GM19455 (cell line): ENCODE measurements at regions not wholly inside any gene's neighbourhood (a gene's known extent, or its start where the extent isn't known, plus 50 kb on each side); places are given as distances from the start of the nearest gene placed in this dataset.

Experiments used
- ATAC-seq: cut with Tn5 transposase; IDR thresholded peaks from one replicate; pipeline ENCODE4 v1.9.1; 2021; ENCODE audit not compliant: unreplicated experiment

DNA sequence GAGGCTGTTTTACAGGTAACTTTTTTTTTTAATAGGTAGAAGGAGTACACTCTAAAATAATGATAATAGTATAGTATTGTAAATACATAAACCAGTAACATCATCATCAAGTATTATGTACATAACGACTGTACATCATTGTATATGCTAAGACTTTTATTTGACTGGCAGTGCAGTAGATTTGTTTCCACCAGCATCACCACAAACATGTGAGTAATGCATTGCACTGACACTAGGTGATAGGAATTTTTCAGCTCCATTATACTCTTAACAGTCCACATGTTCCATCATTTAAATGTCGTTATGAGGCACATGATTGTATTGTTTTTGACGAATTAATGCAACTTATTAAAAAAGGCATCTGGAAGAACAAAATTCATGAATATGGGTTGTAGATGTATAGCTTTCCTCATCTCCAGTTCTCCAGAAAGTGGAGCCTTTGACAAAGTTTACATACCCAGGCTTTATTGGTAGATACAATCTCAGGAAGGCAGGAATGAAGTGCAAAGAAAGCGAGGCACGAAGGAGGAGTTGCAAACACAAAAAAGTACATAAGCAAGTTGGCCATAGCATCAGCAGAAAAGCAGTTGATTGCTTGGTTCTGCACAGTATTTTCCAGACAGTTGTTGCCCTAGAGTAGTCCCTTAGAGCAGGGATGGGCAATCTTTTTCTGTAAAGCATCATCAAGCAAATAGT lies 336.9 kb upstream of the NR3C2 start:
- no peak for ATAC-seq

DNA sequence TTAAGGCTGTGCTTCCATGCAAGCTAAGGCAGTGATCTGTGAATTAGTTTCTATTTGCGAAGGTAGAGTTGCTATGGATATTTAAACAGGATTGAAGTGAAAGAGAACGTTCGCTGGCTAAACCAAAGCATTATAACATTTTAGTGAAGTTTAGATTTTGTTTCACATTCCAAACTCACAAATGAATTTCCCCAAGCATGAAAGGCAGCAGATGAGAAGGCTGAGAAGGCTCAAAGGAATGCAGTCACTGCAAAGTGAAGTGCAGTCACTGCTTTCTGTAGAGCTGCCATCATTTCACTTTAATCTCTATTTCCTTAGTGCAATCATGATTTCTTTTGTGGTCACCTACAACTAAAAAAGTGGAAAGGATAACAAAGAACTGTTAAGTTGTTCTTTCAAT lies 334.7 kb upstream of the NR3C2 start:
- no peak for ATAC-seq

DNA sequence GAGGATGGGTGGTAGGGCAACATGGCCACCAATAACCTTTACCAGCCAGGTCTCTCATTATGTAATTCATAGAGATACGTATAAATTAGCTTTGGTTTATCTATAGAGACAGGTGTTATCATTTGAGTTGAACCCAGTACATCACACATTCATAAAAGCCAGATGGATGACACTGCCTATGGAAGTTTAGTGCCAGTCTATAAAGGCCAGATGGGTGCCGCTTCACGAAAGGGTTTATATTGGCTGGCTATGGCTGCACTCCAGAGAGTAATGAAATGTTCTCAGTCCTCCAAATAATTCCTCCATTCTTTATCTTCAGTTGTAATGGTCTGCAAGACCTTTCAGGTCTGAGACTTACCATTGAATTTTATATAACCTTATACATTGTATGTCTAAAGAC lies 331.9 kb upstream of the NR3C2 start:
- ATAC-seq = no peak

GRCh38 chr4:148773313-148773712 lies 331.1 kb upstream of the NR3C2 start:
- no peak for ATAC-seq

- ATAC-seq = no peak
Measured at GRCh38 chr4:148770848-148771247, 328.6 kb upstream of the NR3C2 start.

DNA sequence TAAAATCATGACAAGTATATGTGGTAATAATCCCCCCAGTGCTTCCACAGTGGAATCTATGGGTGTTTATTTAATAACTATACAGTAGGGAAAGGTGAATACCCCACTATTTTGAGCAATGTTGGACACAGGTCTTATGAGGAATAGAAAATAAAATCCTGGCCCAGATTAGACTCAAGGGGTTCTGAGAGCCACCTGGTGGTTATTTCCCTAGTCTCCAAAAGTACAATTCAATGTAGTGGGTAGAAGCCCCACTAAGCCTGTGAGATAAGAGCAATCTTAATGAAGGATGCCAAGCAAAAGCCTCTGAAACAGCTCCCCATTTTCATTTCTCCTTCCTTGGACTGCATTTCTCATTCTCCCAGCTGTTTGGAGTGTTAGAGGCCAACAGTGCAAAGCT lies 328.2 kb upstream of the NR3C2 start:
- ATAC-seq = no peak

DNA sequence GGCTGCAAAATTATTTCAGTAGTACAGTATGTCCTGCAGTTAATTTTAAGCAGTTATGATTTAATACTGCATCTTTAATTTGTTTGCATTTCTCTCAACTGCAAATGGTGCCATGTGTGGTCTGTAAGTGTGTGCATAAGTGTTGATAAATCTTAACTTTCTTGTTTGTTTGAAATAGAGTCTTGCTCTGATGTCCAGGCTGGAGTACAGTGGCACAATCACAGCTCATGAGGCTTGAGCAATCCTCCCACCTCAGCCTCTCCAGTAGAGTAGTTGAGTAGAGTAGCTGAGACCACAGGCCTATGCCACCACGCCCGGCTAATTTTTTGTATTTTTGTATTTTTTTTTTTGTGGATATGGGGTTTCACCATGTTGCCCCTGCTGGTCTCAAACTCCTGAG lies 322.5 kb upstream of the NR3C2 start:
- no peak for ATAC-seq

DNA sequence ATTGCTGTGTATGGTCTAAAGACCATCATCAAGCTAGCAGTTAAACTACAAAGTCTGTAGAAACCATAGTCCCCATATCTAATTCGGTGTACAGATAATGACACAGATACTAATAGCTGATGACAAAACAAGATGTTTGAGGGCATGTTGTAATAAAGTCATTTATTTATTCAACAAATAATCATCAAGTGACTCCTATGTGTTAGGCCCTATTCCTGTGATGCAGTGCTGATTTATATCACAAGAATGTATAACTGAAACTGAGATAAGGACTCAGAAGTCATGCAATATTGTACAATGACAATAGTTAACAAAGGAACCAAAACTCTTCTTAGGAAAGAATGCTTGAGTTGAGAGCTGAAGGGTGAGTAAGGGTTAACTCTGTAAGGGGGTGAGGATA lies 315.0 kb upstream of the NR3C2 start:
- no peak for ATAC-seq

GRCh38 chr4:148749403-148749802 lies 307.2 kb upstream of the NR3C2 start:
- ATAC-seq = no peak

DNA sequence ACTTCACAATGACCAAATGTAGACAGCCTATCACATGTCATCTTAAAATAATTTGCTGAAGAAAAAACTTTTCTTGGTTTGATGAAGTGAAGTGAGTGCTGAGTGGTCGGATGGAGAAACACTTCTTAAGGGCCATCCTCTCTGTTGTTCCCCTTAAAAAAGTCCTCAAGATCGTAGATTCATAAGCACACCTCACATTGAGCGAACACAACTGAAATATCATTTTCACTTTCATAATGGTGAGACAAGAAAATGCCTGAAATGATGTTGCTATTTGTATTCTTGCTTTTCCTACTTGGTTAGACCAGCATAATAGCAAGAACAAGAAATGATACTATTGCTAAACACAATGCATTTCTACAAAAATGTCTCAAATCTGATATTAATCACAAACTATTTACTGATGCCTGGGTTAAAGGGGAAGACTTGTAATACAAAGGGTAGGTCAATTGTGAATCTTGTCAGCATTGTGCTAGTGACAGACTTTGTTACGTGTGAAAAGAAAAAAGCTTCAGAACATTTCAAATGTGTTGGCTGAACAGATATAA lies 305.6 kb upstream of the NR3C2 start:
- ATAC-seq = no peak

- ATAC-seq = no peak
Measured at GRCh38 chr4:148740701-148741100, 298.5 kb upstream of the NR3C2 start.

DNA sequence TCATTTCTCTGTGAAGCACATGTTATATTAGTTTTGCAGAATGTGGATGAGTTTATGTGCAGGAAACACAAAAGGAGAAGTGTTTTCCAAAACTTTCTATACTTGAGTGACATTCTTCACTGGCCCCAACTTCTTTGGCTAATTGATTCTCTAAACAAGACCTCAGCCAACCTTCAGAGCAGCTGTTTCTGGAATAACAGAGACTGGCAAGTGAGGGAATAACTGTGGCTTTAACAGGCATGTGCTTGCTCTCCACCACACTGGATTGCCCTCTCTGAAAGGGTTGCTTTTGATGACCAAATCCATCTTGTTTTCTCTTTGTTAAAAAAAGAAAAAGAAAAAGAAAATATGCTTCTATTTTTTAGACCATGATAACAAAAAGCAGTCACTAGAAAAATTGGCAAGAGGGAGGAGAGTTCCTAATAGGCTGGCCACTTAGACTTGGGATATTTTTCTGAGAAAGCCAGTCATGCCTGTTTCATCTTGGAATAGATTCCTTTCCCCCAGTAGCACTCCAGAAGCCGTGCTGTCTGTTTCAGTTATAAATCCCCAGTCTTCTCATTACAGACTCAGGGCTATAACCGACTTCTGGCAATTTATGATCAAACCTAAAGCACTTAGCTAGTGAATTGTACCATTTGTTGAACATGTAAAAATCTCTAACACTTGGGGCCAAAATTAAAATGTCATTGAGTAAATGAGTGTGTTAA lies 295.0 kb upstream of the NR3C2 start:
- no peak for ATAC-seq

GRCh38 chr4:148735432-148736155 lies 293.4 kb upstream of the NR3C2 start:
- no peak for ATAC-seq

GRCh38 chr4:148730766-148731165 lies 288.6 kb upstream of the NR3C2 start:
- ATAC-seq = no peak

GRCh38 chr4:148730082-148730640 lies 287.9 kb upstream of the NR3C2 start:
- no peak for ATAC-seq

DNA sequence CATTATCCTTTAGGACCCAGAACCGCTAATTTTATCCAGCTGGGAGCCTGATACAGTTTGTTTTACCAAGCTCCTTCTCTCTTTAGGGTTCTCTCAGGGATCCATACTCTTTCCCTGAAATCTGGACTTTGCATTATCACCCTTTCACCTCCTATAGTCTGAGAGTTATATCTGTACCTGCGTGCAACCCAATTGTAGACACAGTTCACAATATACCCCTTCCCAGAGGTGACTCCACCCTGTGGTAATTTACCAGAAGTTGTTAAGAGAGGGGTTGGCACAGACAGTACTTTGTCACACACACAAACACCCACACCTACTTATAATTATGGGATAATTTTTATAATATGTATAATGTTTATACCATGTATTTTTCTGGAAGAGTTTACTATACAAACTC lies 275.8 kb upstream of the NR3C2 start:
- no peak for ATAC-seq

DNA sequence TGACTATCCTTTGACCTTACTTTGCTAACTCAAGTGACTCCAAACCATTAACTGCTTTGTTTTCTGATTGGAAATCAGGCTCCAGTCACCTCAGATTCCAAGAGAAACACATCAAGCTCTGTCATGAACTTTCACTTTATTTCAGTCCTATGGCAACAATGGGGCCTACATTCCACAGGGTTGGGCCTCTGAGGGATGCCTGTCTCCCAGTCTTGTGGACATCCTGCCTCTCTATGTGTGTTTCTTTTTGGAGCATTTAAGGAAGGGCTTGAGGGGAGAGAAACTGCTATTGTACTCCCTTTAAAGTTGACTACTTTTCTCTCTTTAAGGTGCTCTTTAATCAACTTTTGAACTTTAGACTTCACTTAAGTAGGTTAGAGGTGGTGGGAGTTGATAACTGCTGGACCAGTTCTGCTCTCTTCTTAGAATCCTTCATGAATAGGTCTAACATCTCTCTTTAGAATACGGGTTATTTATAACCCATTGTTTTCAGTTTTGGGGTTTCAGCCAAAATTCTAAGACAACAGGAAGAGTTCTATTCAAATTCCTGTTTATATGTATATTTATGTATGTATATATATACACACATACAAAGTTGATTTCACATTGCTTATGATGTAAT lies 274.3 kb upstream of the NR3C2 start:
- no peak for ATAC-seq

DNA sequence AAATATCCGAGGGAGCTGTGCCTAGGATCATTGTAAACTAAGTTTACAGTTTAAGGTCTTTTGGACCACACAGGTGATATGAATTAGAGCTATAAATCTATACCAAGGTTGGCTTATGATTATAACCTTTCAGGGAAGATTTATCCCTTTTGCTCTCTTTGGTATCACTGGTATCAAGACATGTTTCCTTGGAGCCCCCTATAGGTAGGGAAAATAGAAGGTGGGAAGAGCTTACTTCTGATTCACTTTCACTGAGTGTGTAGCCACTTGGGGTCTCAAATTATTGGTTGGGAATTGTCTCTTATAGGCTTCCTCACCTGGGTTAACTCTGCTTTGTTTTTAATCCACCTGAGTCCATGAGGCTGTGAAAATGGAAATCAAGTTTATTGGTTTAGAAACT lies 262.1 kb upstream of the NR3C2 start:
- no peak for ATAC-seq

DNA sequence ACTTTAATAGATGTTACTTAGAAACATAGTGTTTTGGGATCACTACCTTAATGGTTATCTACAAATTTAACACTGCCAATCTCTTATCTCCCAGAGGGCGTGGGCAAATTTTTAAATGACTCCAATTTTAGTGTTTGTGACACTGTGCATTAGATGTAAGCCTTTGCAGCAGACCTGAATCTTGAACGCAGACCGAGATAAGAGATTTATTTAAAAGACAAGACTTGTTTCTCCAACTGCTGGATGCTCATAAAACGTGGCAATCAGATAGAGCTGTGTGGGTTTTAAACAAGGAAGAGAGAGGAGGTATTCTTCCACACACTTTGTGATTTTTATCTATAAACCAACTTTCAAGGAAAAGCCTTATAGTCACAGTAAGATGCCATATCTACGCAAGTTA lies 252.5 kb upstream of the NR3C2 start:
- ATAC-seq = no peak

GRCh38 chr4:148693913-148694649 lies 251.9 kb upstream of the NR3C2 start:
- no peak for ATAC-seq
